ENCODE measurements at regions not wholly inside any gene's neighbourhood (a gene's known extent, or its start where the extent isn't known, plus 50 kb on each side); places are given as distances from the start of the nearest gene placed in this dataset.

DNA sequence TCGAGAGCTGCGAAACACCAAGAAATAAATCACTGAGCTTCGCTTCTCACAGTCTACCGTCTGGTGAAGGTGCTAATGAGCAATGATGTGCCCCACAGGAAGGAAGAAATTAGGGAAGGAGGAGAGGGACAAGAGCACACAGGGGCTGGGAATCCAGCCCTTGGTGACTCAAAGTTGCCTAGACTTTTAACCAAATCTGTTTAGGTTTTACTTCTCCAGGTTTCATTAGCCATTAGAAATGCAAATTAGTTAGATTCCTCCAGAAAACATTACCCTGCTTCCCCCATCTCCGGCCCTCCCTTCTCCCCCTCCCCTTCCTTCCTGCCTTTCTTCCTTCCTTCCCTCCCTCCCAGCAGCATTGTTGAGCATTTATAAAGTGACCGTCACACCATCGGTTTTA lies 59.3 kb upstream of the UBE2E1 start:
- no peak for DNase-seq (ENCODE audit: low read depth in 2 of 2)

- no peak for DNase-seq (ENCODE audit: low read depth in 2 of 2)
Observed at GRCh38 chr3:23747841-23748240, 57.9 kb upstream of the UBE2E1 start.

DNA sequence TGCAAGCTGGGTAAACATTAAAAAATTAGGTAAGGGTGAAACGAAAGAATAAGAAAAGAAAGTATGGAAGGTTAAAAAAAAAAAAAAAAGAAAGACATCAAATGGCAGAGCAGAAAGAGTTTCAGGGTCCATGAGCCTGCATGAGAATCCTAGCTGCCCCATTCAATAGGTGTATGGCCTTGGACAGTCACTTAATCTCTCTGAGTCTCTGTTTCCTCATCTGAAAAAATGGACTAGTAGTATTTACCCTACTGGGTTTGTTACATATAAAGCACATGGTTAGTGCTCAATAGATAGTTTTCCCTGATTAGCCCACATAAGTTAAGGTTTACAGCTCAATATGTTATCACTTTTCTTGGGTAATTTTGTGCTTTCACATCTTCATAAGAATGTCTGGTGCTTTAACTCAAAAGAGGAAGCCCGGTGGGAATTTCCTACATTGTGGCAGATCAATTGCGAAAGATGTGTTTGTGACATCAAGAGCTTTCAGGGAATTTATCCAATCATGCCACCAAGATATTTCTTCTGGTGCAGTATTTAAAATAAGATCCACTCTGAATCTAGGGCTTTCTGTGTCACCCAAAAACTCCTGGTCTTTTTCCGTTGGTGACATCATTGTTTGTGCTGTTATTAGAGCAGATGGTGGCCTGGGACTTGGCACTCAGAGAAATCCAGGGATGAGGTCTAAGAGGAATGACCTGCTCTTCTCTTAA lies 57.2 kb upstream of the UBE2E1 start:
- no peak for DNase-seq (ENCODE audit: low read depth in 2 of 2)

GRCh38 chr3:23749609-23750008 lies 56.1 kb upstream of the UBE2E1 start:
- DNase-seq (ENCODE audit: low read depth in 2 of 2) = no peak

- DNase-seq (ENCODE audit: low read depth in 2 of 2) = no peak
Observed at GRCh38 chr3:23750573-23751210, 55.1 kb upstream of the UBE2E1 start.

- no peak for DNase-seq (ENCODE audit: low read depth in 2 of 2)
Observed at GRCh38 chr3:23751212-23751723, 54.5 kb upstream of the UBE2E1 start.

DNA sequence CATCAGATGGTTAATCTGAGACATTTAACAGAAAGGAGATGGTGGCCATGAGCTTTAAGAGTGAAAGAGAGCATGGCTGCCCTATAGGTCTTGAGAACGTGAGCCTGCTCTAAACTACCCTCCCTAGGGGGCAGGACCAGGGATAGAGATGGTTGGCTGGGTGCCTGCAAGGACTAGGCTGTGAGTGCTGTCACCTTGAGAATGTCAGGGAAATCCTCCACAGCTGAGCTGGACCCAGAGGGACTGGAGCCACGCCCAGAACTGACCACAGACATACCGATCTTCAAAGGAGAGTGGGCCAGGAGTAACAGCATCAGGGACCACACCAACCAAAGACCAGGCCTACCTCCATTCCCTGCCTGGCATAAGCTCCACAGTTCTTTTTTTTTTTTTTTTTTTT lies 53.6 kb upstream of the UBE2E1 start:
- no peak for DNase-seq (ENCODE audit: low read depth in 2 of 2)

- no peak for DNase-seq (ENCODE audit: low read depth in 2 of 2)
Observed at GRCh38 chr3:23754215-23754614, 51.5 kb upstream of the UBE2E1 start.
